Upper lobe of left lung (tissue), 4 donors: ENCODE measurements at regions not wholly inside any gene's neighbourhood (a gene's known extent, or its start where the extent isn't known, plus 50 kb on each side); places are given as distances from the start of the nearest gene placed in this dataset.
"Not testable (repeated sequence)": the region's sequence is repeated elsewhere in the genome, so short reads cannot be mapped to it uniquely, and the experiment has no call there.

Experiments used
- CTCF ChIP-seq, 6 experiments: fragments of 450-650 bp in 4 of 6; fragments of 200-600 bp in 2 of 6; sonication (generic) in 2 of 6; IDR thresholded peaks; one replicate each; pipeline ENCODE4 v1.5.1; 2016 to 2019; ENCODE audit warnings: antibody characterized with exemption in 6 of 6
- POLR2A ChIP-seq, 4 donors: fragments of 450-650 bp; IDR thresholded peaks; one replicate each; pipeline ENCODE4 v1.5.1; 2016 to 2017; ENCODE audit warnings: antibody characterized with exemption in 4 of 4, mild to moderate bottlenecking in 2 of 4

GRCh38 chr15:62420371-62420770 is 255.3 kb upstream of the C2CD4B start:
- TF ChIP-seq CTCF, POLR2A (IDR thresholded peaks at IDR 0.05): not testable (repeated sequence)
